GM12878 (cell line): ENCODE measurements at regions not wholly inside any gene's neighbourhood (a gene's known extent, or its start where the extent isn't known, plus 50 kb on each side); places are given as distances from the start of the nearest gene placed in this dataset.

Experiments used
- ATF7 ChIP-seq: fragments of 450-650 bp; IDR thresholded peaks from 2 replicates; pipeline ENCODE4 v1.6.1; 2016; ENCODE audit warnings: low read depth, mild to moderate bottlenecking
- EED ChIP-seq: sonication (generic); IDR thresholded peaks from 2 replicates; pipeline ENCODE4 v1.6.1; 2016; ENCODE audit warnings: antibody characterized with exemption, low read depth
- RELA ChIP-seq: fragments of 450-650 bp; IDR thresholded peaks from 2 replicates; pipeline ENCODE4 v1.8.0; 2014; ENCODE audit warnings: borderline replicate concordance; ENCODE audit not compliant: partially characterized antibody
- TF ChIP-seq, protein P1 (sequence below), 3 experiments: IDR thresholded peaks in 2 of 3; conservative IDR thresholded peaks in 1 of 3; 2 replicates each; pipeline ENCODE4 v1.5.1; 2011; ENCODE audit warnings: low read depth in 3 of 3, low read length in 3 of 3, mild to moderate bottlenecking in 3 of 3, control low read depth in 2 of 3, moderate library complexity in 2 of 3, inconsistent platforms in 1 of 3, mixed read lengths in 1 of 3; ENCODE audit not compliant: control insufficient read depth in 2 of 3, insufficient read depth in 1 of 3; ENCODE audit errors: extremely low read depth in 1 of 3
- TF ChIP-seq, protein P2 (sequence below): fragments of 450-650 bp; IDR thresholded peaks from 2 replicates; pipeline ENCODE4 v1.6.1; 2017; ENCODE audit warnings: borderline replicate concordance

DNA sequence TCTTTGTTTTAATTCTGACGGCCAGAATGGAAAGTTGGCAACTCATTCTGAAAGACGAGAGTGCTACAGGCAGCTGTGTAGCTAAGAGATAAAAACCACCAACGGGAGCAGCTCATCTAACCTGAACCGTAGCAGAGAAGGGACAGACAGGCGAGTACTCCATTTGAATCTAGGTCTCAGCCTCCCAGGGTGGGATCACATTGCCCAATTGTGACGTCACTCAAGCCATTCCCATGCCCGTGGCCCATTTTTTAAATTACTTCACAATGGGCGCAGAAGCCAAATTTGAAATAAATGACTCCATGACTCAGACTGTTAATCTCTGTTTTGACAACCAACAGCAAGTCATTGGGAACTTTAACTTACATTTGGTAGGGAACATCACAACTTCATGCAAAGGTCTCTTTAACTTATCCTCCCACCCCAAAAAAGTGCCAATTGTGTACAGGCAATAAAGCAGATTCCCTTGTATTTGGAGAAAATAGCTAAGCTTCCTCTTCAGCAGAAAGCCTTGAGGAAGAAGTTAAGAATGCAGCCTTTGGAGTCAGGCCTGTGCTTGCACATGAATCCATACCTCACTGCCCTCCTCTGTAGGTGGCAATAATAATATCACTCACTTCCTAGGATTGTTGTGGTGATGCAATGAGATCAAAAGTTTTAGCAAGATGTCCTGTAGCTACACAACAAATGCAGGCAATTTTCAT lies 93.2 kb upstream of the KIF5B start:
- TF ChIP-seq RELA (no peak), ATF7 (peak; percentile 86), EED (peak; percentile 61)
- TF ChIP-seq, protein P1, sequence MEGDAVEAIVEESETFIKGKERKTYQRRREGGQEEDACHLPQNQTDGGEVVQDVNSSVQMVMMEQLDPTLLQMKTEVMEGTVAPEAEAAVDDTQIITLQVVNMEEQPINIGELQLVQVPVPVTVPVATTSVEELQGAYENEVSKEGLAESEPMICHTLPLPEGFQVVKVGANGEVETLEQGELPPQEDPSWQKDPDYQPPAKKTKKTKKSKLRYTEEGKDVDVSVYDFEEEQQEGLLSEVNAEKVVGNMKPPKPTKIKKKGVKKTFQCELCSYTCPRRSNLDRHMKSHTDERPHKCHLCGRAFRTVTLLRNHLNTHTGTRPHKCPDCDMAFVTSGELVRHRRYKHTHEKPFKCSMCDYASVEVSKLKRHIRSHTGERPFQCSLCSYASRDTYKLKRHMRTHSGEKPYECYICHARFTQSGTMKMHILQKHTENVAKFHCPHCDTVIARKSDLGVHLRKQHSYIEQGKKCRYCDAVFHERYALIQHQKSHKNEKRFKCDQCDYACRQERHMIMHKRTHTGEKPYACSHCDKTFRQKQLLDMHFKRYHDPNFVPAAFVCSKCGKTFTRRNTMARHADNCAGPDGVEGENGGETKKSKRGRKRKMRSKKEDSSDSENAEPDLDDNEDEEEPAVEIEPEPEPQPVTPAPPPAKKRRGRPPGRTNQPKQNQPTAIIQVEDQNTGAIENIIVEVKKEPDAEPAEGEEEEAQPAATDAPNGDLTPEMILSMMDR (IDR thresholded peaks at IDR 0.05 in 2 of 3, conservative IDR thresholded peaks at IDR 0.05 in 1 of 3; ENCODE audit: control insufficient read depth in 2 of 3, extremely low read depth in 1 of 3, insufficient read depth in 1 of 3, low read depth in 3 of 3, low read length in 3 of 3), result no peak
- TF ChIP-seq, protein P2, sequence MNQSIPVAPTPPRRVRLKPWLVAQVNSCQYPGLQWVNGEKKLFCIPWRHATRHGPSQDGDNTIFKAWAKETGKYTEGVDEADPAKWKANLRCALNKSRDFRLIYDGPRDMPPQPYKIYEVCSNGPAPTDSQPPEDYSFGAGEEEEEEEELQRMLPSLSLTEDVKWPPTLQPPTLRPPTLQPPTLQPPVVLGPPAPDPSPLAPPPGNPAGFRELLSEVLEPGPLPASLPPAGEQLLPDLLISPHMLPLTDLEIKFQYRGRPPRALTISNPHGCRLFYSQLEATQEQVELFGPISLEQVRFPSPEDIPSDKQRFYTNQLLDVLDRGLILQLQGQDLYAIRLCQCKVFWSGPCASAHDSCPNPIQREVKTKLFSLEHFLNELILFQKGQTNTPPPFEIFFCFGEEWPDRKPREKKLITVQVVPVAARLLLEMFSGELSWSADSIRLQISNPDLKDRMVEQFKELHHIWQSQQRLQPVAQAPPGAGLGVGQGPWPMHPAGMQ, result no peak
